ENCODE measurements at regions not wholly inside any gene's neighbourhood (a gene's known extent, or its start where the extent isn't known, plus 50 kb on each side); places are given as distances from the start of the nearest gene placed in this dataset.

DNA sequence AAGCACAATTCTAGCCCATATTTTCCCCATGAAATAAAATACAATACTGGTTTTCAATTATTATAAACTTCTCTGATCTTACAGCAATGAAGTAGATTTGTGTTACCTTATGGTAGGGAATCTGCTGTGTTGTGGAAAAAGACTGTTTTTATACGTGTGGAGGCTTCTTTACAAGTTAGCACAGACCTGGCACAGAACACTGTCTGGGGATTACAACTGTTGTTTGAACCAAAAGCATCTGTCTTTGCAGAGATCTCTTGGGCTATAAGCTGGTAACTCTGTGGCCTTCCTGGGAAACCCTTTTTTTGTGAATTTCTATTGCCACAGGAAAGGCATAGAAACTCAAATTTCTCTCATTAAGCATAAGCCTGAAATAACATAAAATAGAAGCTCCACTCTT is 581.9 kb downstream of the TUSC7 start (continued):
- TF ChIP-seq RFX5 (IDR thresholded peaks at IDR 0.05; ENCODE audit: low read length) (no peak), FOXM1 (IDR thresholded peaks at IDR 0.05; ENCODE audit: low read depth) (no peak), PBX3 (IDR thresholded peaks at IDR 0.05) (no peak), RAD21 (IDR thresholded peaks at IDR 0.05; ENCODE audit: low read length) (no peak), GABPA (IDR thresholded peaks at IDR 0.05; ENCODE audit: low read depth) (no peak), CHD2 (IDR thresholded peaks at IDR 0.05; ENCODE audit: low read length, partially characterized antibody) (no peak), FOXJ3 (CRISPR knock-in tag; IDR thresholded peaks at IDR 0.05) (no peak), TEAD4 (IDR thresholded peaks at IDR 0.05; ENCODE audit: borderline replicate concordance, insufficient read depth) (no peak)

GRCh38 chr3:117297065-117297464 is 587.5 kb downstream of the TUSC7 start:
- ChIA-PET POLR2A (interaction anchor here (0.7 kb wide), 1 partner anchor 64 kb away, joined by 3 read pairs; no protein-coding TSS in a partner anchor), CTCF (no interaction called here)
- Histone ChIP-seq H3K27me3 (ENCODE audit: insufficient read depth) (no peaks in the 10 kb centered on the region), H3K9me3 (no peaks in the 10 kb centered on the region), H3K9me2 (no peaks in the 10 kb centered on the region), H3K36me3 (replicated peaks in 1 of 2; ENCODE audit: control insufficient read depth in 1 of 2, insufficient read depth in 2 of 2, low read length in 1 of 2) (no peaks in the 10 kb centered on the region), H3K9ac (no peak overlapping the region), H4K20me1 (ENCODE audit: insufficient read depth) (no peaks in the 10 kb centered on the region), H3K79me2 (ENCODE audit: insufficient read depth) (no peaks in the 10 kb centered on the region), H2AFZ (ENCODE audit: low read depth) (no peak overlapping the region), H3K27ac (ENCODE audit: low read depth in 2 of 2, low read length in 1 of 2) (no peak overlapping the region; a peak in 1 of 4 replicates), H3K4me1 (ENCODE audit: control insufficient read depth in 1 of 2, insufficient read depth in 2 of 2, low read depth in 1 of 2, low read length in 1 of 2) (peaks cover 0 to 2% of the 10 kb centered on the region in 2 experiments; a peak in 2 of 4 replicates), H3K4me2 (no peak overlapping the region), H3K4me3 (ENCODE audit: low read depth in 2 of 2, low read length in 1 of 2) (no peak overlapping the region), H3F3A (replicated peaks; ENCODE audit: insufficient read depth) (no peaks in the 10 kb centered on the region)
- TF ChIP-seq RFX5 (IDR thresholded peaks at IDR 0.05; ENCODE audit: low read length) (no peak), RCOR1 (IDR thresholded peaks at IDR 0.05; ENCODE audit: low read length) (no peak), NFIC (IDR thresholded peaks at IDR 0.05; ENCODE audit: borderline replicate concordance) (no peak), YY1 (IDR thresholded peaks at IDR 0.05; ENCODE audit: low read depth) (no peak), EP300 (IDR thresholded peaks at IDR 0.05; ENCODE audit: borderline replicate concordance in 1 of 2, low read depth in 1 of 2, low read length in 1 of 2) (no peak), MXI1 (IDR thresholded peaks at IDR 0.05; ENCODE audit: low read depth, low read length) (no peak), FOSL2 (IDR thresholded peaks at IDR 0.05; ENCODE audit: borderline replicate concordance, low read depth) (no peak)
- TF ChIP-seq, protein P1, sequence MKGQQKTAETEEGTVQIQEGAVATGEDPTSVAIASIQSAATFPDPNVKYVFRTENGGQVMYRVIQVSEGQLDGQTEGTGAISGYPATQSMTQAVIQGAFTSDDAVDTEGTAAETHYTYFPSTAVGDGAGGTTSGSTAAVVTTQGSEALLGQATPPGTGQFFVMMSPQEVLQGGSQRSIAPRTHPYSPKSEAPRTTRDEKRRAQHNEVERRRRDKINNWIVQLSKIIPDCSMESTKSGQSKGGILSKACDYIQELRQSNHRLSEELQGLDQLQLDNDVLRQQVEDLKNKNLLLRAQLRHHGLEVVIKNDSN (IDR thresholded peaks at IDR 0.05; ENCODE audit: borderline replicate concordance, low read depth), result no peak
- 45% methylated on average over 1 of the region's 1 CpG for WGBS (ENCODE audit: low lambda C conversion rate)
- DNase-seq, result no peak

- ChIA-PET CTCF (no interaction called here), POLR2A (no interaction called here)
- Histone ChIP-seq H3K9me3 (no peaks in the 10 kb centered on the region), H3K27me3 (ENCODE audit: insufficient read depth) (no peaks in the 10 kb centered on the region), H3K9me2 (no peaks in the 10 kb centered on the region), H3K4me1 (ENCODE audit: control insufficient read depth in 1 of 2, insufficient read depth in 2 of 2, low read depth in 1 of 2, low read length in 1 of 2) (no peaks in the 10 kb centered on the region; a peak in 1 of 4 replicates), H4K20me1 (ENCODE audit: insufficient read depth) (no peaks in the 10 kb centered on the region), H3K27ac (ENCODE audit: low read depth in 2 of 2, low read length in 1 of 2) (peak overlapping the region in 1 of 2 experiments; percentile 39; a peak in 2 of 4 replicates), H2AFZ (ENCODE audit: low read depth) (no peak overlapping the region), H3K4me3 (ENCODE audit: low read depth in 2 of 2, low read length in 1 of 2) (no peak overlapping the region), H3K36me3 (replicated peaks in 1 of 2; ENCODE audit: control insufficient read depth in 1 of 2, insufficient read depth in 2 of 2, low read length in 1 of 2) (no peaks in the 10 kb centered on the region), H3F3A (replicated peaks; ENCODE audit: insufficient read depth) (no peaks in the 10 kb centered on the region), H3K79me2 (ENCODE audit: insufficient read depth) (no peaks in the 10 kb centered on the region), H3K9ac (no peak overlapping the region), H3K4me2 (no peak overlapping the region)
- no peak for DNase-seq
- WGBS (ENCODE audit: low lambda C conversion rate), result 72% methylated on average over 2 of the region's 2 CpGs
- no peak for TF ChIP-seq NFIC (IDR thresholded peaks at IDR 0.05; ENCODE audit: borderline replicate concordance)
- TF ChIP-seq EP300 (IDR thresholded peaks at IDR 0.05; ENCODE audit: borderline replicate concordance in 1 of 2, low read depth in 1 of 2, low read length in 1 of 2), result no peak
- TF ChIP-seq GABPA (IDR thresholded peaks at IDR 0.05; ENCODE audit: low read depth), result no peak
- no peak for TF ChIP-seq EZH2phosphoT487 (IDR thresholded peaks at IDR 0.05; ENCODE audit: borderline replicate concordance, low read depth)
- no peak for TF ChIP-seq TCF12 (IDR thresholded peaks at IDR 0.05)
- no peak for TF ChIP-seq RXRA (IDR thresholded peaks at IDR 0.05; ENCODE audit: borderline replicate concordance, low read depth)
- TF ChIP-seq, protein P1 (IDR thresholded peaks at IDR 0.05; ENCODE audit: borderline replicate concordance, low read depth), result no peak
- TF ChIP-seq GATA2 (CRISPR knock-in tag; IDR thresholded peaks at IDR 0.05), result no peak
- no peak for TF ChIP-seq REST (IDR thresholded peaks at IDR 0.05; ENCODE audit: low read depth, low read length)
- no peak for TF ChIP-seq SIN3A (IDR thresholded peaks at IDR 0.05; ENCODE audit: borderline replicate concordance, low read depth, low read length)
These were observed 588.0 kb downstream of the TUSC7 start for GRCh38 chr3:117297541-117297940.
